ENCODE measurements at regions not wholly inside any gene's neighbourhood (a gene's known extent, or its start where the extent isn't known, plus 50 kb on each side); places are given as distances from the start of the nearest gene placed in this dataset.

- TF ChIP-seq CTCF (IDR thresholded peaks at IDR 0.05) = no peak
- TF ChIP-seq POLR2AphosphoS5 (IDR thresholded peaks at IDR 0.05) = no peak
- no peak for TF ChIP-seq POLR2A (IDR thresholded peaks at IDR 0.05)
- no peak for TF ChIP-seq EP300 (IDR thresholded peaks at IDR 0.05)
Observed at GRCh38 chr6:163985040-163985439, 570.5 kb downstream of the QKI start.
